ENCODE measurements at regions not wholly inside any gene's neighbourhood (a gene's known extent, or its start where the extent isn't known, plus 50 kb on each side); places are given as distances from the start of the nearest gene placed in this dataset.

DNA sequence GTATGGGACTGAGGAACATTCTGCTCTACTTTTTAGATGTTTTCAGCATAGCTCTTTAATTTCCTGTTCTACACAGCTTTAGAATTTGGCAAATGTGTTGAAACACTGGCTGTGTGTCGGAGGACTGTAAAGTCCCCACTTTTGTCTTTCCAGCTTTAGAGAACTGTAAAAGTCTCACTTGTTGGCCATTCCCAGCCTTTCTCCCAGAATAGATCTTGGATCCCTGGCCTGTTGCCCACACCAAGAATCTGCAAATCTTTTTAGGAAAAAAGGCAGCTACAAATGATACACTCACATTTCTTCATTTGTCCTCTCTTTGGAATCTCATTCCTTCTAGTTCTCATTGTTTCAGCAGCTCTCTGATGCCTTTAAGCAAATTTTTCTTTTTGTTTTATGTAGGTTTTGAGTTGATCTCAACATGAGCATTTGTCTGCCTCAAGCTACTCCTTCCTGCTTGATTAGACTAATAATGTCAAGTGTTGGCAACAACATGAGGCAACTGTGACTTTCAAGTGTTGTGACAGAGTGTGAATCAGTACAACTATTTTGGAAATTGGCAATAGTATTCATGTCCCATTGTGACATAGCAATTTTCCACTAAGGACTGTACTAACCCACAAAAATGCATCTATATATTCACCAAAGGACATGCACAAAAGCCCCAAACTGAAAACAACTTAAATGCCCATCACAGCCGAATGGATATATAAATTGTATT lies 610.8 kb downstream of the EPHA4 start:
- no peak for DNase-seq

DNA sequence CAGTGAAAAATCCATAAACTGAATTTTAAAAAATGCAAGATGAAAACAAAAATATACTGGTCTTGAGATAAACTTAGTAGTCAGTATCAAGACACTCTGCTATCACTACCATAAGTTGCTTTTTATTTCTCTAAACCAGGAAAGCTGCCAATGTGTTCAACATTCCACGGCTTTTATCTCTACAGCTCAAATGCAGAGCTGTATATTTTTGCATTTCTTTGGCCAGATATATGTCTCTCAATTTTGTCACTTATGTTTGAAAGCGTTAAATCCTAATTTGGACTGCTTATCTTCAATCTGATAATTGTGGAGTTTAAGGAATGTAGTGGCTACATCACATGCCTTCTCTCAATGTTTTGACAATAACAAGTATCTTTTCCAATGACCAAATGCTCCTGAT lies 609.5 kb downstream of the EPHA4 start:
- no peak for DNase-seq

GRCh38 chr2:220963076-220963475 lies 609.0 kb downstream of the EPHA4 start:
- DNase-seq, result no peak

DNA sequence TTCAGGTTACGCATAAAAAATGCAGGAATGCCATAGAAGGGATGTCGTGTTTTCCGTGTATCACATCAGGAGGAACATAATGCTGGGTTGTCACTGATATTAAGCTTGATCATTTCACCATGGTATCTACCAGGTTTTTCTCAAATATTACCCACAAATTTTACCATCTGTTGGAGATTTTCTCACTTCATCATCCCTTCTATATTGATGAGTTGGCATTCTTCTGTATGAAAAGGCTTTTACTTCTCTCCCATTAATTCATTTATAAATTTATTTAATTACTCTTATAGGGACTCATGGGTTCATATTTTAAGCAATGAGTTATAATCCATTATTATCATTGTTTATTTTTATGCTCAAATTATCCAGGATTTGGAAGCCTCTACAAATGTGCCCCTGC lies 608.2 kb downstream of the EPHA4 start:
- no peak for DNase-seq

GRCh38 chr2:220966636-220967035 lies 605.5 kb downstream of the EPHA4 start:
- no peak for DNase-seq

- no peak for DNase-seq
Observed at GRCh38 chr2:220969348-220969747, 602.8 kb downstream of the EPHA4 start.

- no peak for DNase-seq
Observed at GRCh38 chr2:220980966-220981675, 591.0 kb downstream of the EPHA4 start.

- DNase-seq, result no peak
Observed at GRCh38 chr2:220981926-220982325, 590.2 kb downstream of the EPHA4 start.

DNA sequence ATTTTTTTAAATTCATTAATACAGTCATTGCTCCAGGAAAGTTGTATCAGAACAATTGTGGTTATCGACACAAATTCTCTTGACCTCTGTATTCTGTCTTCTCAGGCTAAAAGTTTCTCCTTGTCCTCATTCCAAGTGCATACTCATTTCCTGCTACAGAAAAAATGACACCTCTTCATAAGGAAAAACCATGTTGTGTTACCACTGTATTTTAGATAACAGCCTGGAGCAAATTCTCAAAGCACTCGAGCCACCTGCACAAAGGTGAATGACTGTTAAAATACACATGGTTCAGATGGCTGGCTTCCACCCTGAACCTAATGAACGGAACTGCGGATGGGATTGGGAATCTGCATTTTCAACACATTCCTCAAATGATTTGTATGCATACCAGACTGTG lies 586.5 kb downstream of the EPHA4 start:
- DNase-seq, result no peak

DNA sequence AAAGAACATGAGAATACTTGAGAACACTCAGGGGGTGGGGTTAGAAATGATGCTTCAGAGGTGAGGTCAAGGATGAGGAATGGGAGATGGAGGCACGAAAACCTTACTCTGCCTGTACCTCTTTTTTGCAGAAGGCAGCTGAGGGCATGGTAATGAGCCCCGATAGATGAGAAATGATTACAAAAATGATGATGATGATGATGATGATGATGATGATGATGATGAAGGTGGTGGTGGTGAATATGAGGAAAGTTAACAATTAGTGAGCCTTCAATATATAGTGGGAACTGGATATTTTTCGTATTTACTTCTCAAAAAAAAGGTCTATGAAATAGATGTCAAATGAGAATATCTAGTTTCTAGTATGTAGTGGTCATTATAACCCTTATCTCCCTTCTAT lies 584.3 kb downstream of the EPHA4 start:
- no peak for DNase-seq

DNA sequence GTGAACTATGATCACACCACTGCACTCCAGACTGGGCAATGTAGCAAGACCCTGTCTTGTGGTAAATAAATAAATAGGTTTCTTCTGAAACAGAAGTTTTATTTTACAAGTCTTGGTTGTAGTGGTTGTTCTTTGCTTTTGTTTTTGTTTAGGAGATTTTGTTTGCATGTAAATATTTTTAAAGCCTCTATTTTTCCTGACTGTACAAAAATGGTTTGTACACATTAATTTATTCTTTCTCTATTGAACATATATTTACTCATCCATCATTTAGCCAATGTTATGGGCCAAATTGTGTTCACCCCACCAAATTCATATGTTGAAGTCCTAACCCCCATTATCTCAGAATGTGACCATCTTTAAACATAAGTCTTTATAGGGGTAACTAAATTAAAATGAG lies 580.1 kb downstream of the EPHA4 start:
- DNase-seq, result no peak

DNA sequence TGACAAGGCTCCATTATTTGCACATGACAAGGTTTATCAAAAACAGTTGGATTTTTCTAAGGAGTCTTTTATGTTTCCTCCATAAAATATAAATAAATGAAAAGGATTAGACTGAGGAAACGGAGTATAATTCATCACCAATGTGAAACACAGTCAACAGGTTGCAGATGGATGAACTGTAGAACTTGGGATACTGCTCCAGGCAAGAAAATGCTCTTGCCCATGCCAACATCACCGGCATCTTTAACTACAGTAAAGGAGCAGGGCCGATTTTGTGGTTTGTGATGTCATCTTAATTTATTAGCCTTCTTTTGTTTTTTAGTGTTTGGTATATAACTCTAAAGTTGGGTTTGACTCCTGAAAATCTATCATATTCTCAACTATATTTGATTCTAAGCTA lies 577.3 kb downstream of the EPHA4 start:
- no peak for DNase-seq

DNA sequence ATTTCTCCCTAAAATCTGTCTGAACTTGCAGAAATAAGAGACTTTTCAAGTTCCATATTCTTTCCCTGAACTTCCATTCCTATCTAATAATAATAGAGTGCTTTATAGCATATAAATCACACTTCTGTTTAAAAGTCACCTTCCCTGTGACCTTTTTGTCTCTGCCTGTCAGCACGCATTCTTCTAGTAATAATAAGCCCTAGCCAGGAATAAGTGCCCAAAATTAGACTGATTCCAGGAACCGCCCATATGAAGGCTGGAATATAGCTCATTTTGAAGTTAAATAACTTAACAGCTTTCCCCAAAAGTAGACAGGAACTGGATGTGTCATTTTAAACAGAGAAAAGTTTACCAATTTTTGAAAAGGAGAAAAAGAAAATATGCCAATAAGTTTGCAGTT lies 576.5 kb downstream of the EPHA4 start:
- DNase-seq, result no peak

DNA sequence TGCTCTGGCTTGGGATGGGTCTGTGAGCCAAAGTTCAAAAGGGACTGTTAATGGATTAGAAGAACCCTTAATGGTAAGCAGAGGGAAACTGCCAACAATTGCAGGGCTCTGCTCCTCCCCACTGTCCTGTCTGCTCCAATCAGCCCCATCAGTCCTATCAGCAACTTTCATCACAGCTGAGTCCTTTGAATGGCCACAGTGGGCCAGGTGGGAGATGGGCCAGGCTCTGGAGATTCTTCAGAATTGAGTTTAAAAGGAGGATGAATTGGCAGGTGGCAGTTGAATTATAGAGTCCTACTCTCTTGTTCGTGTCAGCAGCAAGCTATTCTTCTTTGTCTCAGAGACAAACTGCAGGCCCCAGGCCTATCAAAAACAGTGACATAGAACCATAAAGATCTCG lies 573.9 kb downstream of the EPHA4 start:
- DNase-seq, result no peak

DNA sequence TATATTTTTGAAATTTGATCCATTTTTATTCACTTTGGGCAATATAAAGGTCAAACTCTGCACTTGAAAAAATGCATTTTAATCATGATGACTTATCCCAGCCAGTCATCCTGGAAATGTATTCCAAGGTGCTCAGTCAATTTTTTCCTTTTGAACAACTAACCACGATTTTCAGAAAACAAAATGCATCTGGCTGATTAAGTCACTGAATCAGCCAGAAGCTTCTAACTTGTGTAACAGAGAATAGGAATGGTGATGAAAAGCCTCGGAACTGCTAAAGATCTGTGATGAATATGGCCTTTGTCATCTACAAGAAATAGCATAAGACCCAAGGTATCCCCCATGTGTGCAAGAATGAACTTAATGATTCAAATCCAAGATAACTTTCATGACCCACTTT lies 572.7 kb downstream of the EPHA4 start:
- DNase-seq, result no peak

DNA sequence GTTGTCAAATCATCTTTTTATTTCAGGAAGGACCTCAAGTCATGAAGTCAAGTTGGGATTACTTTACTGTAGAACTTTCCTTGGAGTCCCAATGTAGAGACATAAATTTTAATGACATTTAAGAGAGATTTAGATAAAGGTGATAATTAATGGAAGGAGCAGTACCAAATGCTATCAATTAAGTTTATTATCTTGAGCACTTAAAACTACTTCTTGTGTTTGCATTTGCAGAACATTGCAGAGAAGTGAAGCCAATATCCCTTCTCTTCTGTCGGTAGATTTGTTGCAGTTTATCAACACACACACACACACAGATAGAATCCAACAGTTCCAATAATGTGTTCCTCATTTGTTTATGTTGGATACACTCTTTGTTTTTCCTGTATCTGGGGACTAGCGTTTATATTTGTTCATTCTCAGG lies 570.7 kb downstream of the EPHA4 start:
- no peak for DNase-seq

DNA sequence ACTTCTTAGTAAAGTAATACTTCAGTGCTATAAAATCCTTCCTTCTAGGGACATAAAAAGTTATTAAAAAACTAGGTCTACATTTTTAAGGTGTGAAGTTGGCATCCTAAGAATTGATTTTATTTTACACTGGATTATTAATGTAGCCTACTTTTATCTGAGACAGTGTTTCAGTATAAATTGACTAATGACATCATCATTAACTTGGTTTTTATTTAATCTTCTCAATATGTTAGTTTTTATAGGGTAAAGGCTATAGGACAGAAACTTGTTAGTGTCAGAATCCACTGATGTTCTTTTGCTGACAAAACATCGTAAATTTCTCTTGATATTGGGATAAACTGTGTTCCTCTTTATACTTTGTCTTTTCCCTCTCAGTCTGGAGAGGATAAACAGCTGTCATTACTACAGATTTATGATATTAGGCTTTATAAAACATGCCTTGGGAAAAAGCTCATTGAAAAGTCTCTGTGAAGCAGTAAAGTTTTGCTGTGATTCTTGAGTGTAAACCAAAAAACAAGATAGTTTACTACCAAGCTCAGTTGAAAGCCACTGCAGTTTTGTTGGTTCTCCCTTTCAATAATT lies 569.9 kb downstream of the EPHA4 start:
- no peak for DNase-seq

- no peak for DNase-seq
Observed at GRCh38 chr2:221005338-221005737, 566.8 kb downstream of the EPHA4 start.

GRCh38 chr2:221006084-221006483 lies 566.0 kb downstream of the EPHA4 start:
- no peak for DNase-seq

GRCh38 chr2:221016551-221016950 lies 555.6 kb downstream of the EPHA4 start:
- DNase-seq, result no peak

DNA sequence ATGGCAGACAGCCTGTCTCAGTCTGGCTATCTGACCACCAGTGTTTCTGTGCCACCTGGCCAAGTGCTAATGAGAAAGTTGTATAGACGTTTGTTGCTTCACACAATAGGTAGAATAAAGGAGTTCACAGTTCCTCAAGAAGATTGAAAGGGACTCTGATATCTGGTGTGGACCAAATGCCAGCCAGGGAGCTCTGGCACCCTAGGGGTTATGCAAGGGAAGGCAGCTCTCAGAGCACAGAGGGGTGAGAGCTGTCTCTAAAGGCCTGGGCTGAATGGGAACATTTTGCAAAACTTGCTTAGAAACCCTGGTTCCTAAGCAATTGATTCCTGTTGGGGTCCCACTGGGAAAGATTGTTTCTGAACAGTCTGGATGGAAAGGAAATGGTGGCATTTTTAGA lies 553.8 kb downstream of the EPHA4 start:
- DNase-seq, result no peak

GRCh38 chr2:221019668-221020067 lies 552.4 kb downstream of the EPHA4 start:
- no peak for DNase-seq

GRCh38 chr2:221022554-221022953 lies 549.5 kb downstream of the EPHA4 start:
- DNase-seq, result no peak

GRCh38 chr2:221025398-221025797 lies 546.7 kb downstream of the EPHA4 start:
- DNase-seq, result no peak
